Gastrocnemius medialis (tissue), 4 donors: ENCODE measurements at regions not wholly inside any gene's neighbourhood (a gene's known extent, or its start where the extent isn't known, plus 50 kb on each side); places are given as distances from the start of the nearest gene placed in this dataset.
A peak's percentile ranks its signal among the peaks of the same experiment; 100 is the strongest.

ENCODE experiments used
- ATAC-seq, 2 donors: fragments of 150-250 bp; one replicate each; pipeline ENCODE4 v1.9.1; 2016
- DNase-seq, 2 donors: peaks; one replicate each; pipeline ENCODE4 v3.0.0-alpha.2; 2019
- H3K27ac ChIP-seq, 4 donors: fragments of 200-600 bp; sonication (generic); 1 replicate in 1 of 4; 2 replicates in 3 of 4; pipeline ENCODE4 v1.5.1; 2016 to 2018; ENCODE audit warnings: mild to moderate bottlenecking in 2 of 4, moderate library complexity in 1 of 4
- H3K27me3 ChIP-seq, 3 donors: fragments of 200-600 bp; sonication (generic) in 2 of 3; 1 replicate in 1 of 3; 2 replicates in 2 of 3; pipeline versions ENCODE4 v1.5.1 to v1.6.0; 2016 to 2019; ENCODE audit warnings: mild to moderate bottlenecking in 1 of 3, moderate library complexity in 1 of 3
- H3K36me3 ChIP-seq, 2 donors: fragments of 200-600 bp; sonication (generic) in 1 of 2; one replicate each; pipeline ENCODE4 v1.5.1; 2017 to 2018
- H3K4me1 ChIP-seq, 2 donors: fragments of 200-600 bp; sonication (generic) in 1 of 2; one replicate each; pipeline ENCODE4 v1.5.1; 2016 to 2017; ENCODE audit warnings: mild to moderate bottlenecking in 2 of 2
- H3K4me3 ChIP-seq, 4 donors: fragments of 200-600 bp; sonication (generic) in 3 of 4; 1 replicate in 1 of 4; 2 replicates in 3 of 4; pipeline ENCODE4 v1.5.1; 2016 to 2019; ENCODE audit warnings: mild to moderate bottlenecking in 2 of 4
- H3K9me3 ChIP-seq, 3 donors: fragments of 200-600 bp; sonication (generic) in 2 of 3; 1 replicate in 1 of 3; 2 replicates in 2 of 3; pipeline ENCODE4 v1.5.1; 2016 to 2019
- CTCF ChIP-seq, 5 experiments: fragments of 450-650 bp in 3 of 5; fragments of 200-600 bp in 2 of 5; sonication (generic) in 2 of 5; IDR thresholded peaks in 4 of 5; conservative IDR thresholded peaks in 1 of 5; 1 replicate in 4 of 5; 2 replicates in 1 of 5; pipeline ENCODE4 v1.5.1; 2016 to 2019; ENCODE audit warnings: antibody characterized with exemption in 5 of 5, mild to moderate bottlenecking in 3 of 5, moderate library complexity in 3 of 5
- POLR2A ChIP-seq, 2 donors: fragments of 450-650 bp; IDR thresholded peaks; one replicate each; pipeline ENCODE4 v1.6.1; 2017; ENCODE audit warnings: antibody characterized with exemption in 2 of 2, mild to moderate bottlenecking in 2 of 2, moderate library complexity in 2 of 2
- in situ Hi-C, 4 donors: fragments of 200-750 bp; cut with MboI; loops; one replicate each; pipeline versions ENCODE4 v1.15.0 to v1.8.0; 2017; ENCODE audit warnings: low sequenced_read_pairs in 4 of 4
- intact Hi-C: fragments of 100-400 bp; cut with DNase I; formaldehyde crosslinking; loops from one replicate; pipeline ENCODE4 v1.15.1; 2023; ENCODE audit warnings: low total_unique reads

- Histone ChIP-seq H3K36me3 (no peaks in the 10 kb centered on the region), H3K27me3 (no peaks in the 10 kb centered on the region), H3K27ac (no peak overlapping the region), H3K4me3 (no peak overlapping the region), H3K9me3 (no peaks in the 10 kb centered on the region), H3K4me1 (no peaks in the 10 kb centered on the region)
- in situ Hi-C loops = no loop called here
- ATAC-seq (no peak), DNase-seq (no peak)
- TF ChIP-seq CTCF (IDR thresholded peaks at IDR 0.05 in 4 of 5, conservative IDR thresholded peaks at IDR 0.05 in 1 of 5) (no peak), POLR2A (IDR thresholded peaks at IDR 0.05) (no peak)
- intact Hi-C loops = no loop called here
Measured at GRCh38 chr6:130661077-130661476, 166.1 kb upstream of the SMLR1 start.

GRCh38 chr6:130666786-130667185 is 160.4 kb upstream of the SMLR1 start:
- TF ChIP-seq CTCF (IDR thresholded peaks at IDR 0.05 in 4 of 5, conservative IDR thresholded peaks at IDR 0.05 in 1 of 5) = no peak
- TF ChIP-seq POLR2A (IDR thresholded peaks at IDR 0.05) = no peak
- Histone ChIP-seq H3K27ac (no peak overlapping the region), H3K36me3 (no peaks in the 10 kb centered on the region), H3K27me3 (no peaks in the 10 kb centered on the region), H3K4me3 (no peak overlapping the region), H3K4me1 (peaks cover 0 to 7% of the 10 kb centered on the region in 2 donors), H3K9me3 (no peaks in the 10 kb centered on the region)
- ATAC-seq (no peak), DNase-seq (no peak)
- in situ Hi-C loops (no loop called here), intact Hi-C loops (no loop called here)

- peak in 1 of 2 donors; percentile 12 for DNase-seq
- intact Hi-C loops = no loop called here
- peak in 1 of 2 donors; percentile 58 for ATAC-seq
Measured at GRCh38 chr6:130670142-130670541, 157.1 kb upstream of the SMLR1 start.

GRCh38 chr6:130671119-130671518 is 156.1 kb upstream of the SMLR1 start:
- intact Hi-C loops = no loop called here
- no peak overlapping the region for H3K4me3 ChIP-seq
- in situ Hi-C loops = no loop called here
- peak in 1 of 2 donors; percentile 26 for ATAC-seq
- H3K27me3 ChIP-seq = no peaks in the 10 kb centered on the region
- H3K36me3 ChIP-seq = no peaks in the 10 kb centered on the region
- TF ChIP-seq CTCF (IDR thresholded peaks at IDR 0.05 in 4 of 5, conservative IDR thresholded peaks at IDR 0.05 in 1 of 5) (no peak), POLR2A (IDR thresholded peaks at IDR 0.05) (no peak)
- H3K9me3 ChIP-seq = no peaks in the 10 kb centered on the region
- H3K4me1 ChIP-seq = peaks cover 0 to 11% of the 10 kb centered on the region in 2 donors
- H3K27ac ChIP-seq = peak overlapping the region; percentile 18 to 55 (median 51)
- DNase-seq = no peak

More at GRCh38 chr6:130670142-130670541, 157.1 kb upstream of the SMLR1 start:
- H3K9me3 ChIP-seq = no peaks in the 10 kb centered on the region
- peaks cover 0 to 7% of the 10 kb centered on the region in 2 donors for H3K4me1 ChIP-seq
- TF ChIP-seq POLR2A (IDR thresholded peaks at IDR 0.05) = no peak
- TF ChIP-seq CTCF (IDR thresholded peaks at IDR 0.05 in 4 of 5, conservative IDR thresholded peaks at IDR 0.05 in 1 of 5) = no peak
- H3K4me3 ChIP-seq = no peak overlapping the region
- H3K27me3 ChIP-seq = no peaks in the 10 kb centered on the region
- no peaks in the 10 kb centered on the region for H3K36me3 ChIP-seq
- H3K27ac ChIP-seq = no peak overlapping the region
- in situ Hi-C loops = no loop called here

GRCh38 chr6:130671577-130671976 is 155.6 kb upstream of the SMLR1 start:
- intact Hi-C loops (no loop called here), in situ Hi-C loops (no loop called here)
- H3K9me3 ChIP-seq = no peaks in the 10 kb centered on the region
- no peaks in the 10 kb centered on the region for H3K27me3 ChIP-seq
- no peak overlapping the region for H3K4me3 ChIP-seq
- no peak for TF ChIP-seq CTCF (IDR thresholded peaks at IDR 0.05 in 4 of 5, conservative IDR thresholded peaks at IDR 0.05 in 1 of 5)
- no peak for TF ChIP-seq POLR2A (IDR thresholded peaks at IDR 0.05)
- DNase-seq = peak; percentile 11 to 23
- H3K27ac ChIP-seq = peak overlapping the region; percentile 41 to 55 (median 51)
- no peaks in the 10 kb centered on the region for H3K36me3 ChIP-seq
- H3K4me1 ChIP-seq = peaks cover 0 to 11% of the 10 kb centered on the region in 2 donors
- ATAC-seq = peak; percentile 71 to 72
